Left kidney (tissue), 1 donor: ENCODE measurements at regions not wholly inside any gene's neighbourhood (a gene's known extent, or its start where the extent isn't known, plus 50 kb on each side); places are given as distances from the start of the nearest gene placed in this dataset.
"Not testable (repeated sequence)": the region's sequence is repeated elsewhere in the genome, so short reads cannot be mapped to it uniquely, and the experiment has no call there.

ENCODE experiments used
- DNase-seq: peaks from one replicate; pipeline ENCODE4 v3.0.0-alpha.2; 2013

DNA sequence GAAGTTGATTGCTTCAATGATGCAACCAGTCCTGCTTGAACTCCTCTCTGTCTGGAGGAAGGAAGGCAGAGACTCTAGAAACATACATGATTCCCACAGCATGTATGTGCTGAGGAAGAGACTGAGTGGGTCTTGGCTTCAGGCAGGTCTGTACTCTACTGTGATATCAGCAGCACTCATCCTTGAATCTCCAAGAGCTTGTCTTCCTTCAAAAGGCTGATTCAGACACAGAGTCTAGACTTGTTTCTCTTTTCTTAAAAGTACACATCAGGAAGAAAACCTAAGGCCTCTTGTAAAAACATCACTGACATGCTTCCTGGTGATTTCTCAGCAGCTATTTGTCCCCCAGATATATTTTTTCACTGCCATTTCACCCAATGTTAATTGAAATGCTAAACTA is 155.7 kb upstream of the HEY2 start:
- DNase-seq: no peak

DNA sequence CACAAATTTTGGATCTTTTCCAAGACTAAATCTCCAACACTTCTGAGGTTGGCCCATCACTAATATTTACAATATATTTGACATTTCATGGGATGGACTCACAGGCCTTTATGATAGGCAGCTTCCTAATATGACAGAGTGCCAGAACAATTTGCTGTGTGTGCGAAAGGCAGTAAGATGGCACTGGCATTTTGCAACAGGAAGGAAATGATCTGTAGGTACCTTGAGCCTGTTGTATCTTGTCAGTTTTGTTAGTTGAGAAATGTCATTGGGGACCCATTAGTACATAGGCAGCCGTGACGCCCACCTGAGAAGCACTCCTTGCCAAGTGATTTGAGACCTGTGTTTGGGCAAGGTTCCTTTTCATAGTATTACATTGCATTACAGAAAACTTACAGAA is 153.4 kb upstream of the HEY2 start:
- DNase-seq: no peak

DNA sequence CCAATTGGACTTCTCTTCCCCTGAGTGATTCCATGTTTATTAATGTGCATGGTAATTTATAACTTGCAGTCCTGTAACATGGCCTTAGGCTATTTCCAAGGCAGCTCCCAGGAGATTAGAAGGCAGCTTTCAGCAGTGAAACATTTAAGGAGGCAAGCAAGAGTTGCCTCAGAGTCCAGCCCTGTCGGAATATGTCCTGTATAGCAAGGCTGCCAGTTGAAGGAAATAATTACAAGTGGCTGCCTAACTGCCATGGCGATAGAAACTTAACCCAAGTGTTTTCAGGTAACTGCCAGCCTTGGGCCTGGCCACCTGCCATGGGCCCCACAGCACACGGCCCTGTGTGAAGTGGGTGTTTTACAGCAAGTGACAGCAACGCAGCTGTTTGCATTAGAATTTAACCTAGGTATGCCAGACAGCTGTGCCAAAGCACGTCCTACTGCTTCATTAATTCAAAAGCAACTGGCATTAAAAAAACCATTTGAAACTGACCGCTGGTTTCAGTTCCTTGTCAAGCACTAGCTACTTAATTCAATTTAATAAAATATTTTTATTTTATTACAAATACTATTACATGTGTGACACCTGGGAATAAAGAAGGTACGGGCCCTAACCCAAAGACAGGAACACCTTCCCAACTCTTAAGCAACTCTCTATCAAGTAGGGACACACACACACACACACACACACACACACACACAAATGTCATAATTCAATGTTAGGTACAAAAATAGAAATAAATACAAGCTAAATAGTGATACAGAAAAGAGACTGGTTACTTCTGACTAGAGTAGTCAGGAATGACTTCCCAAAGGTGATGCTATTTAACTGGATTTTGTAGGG is 151.8 kb upstream of the HEY2 start:
- DNase-seq: no peak

DNA sequence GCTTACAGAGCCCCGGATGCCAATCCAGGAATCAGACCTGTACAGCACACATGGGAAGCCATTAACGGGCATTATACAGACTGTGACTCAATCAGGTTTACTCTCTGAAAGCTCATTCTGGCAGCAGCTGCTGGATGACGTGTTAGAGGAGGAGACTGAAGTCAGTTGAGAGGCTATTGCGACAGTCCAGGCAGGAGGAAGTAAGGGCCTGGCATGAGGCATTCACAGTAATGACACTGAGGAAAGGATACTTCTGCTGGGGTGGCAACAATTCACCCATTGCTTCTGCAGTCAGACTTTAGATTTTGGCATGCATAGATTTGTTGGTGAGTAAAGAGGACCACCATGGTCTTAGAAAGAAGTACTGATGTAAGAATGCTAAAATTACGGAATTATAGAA is 151.0 kb upstream of the HEY2 start:
- DNase-seq: no peak

DNA sequence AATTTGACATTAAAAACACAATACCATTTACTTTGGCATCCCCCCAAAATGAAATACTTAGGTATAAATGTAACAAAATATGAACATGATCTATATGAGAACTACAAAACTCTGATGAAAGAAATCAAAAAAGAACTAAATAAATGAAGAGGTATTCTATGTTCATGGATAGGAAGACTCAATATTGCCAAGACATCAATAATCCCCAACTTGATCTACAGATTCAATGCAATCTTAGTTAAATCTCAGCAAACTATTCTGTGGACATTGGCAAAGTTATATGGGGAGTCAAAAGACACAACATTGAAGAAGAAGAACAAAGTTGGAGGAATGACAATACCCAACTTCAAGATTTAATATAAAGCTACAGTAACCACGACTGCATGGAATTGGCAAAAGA is 145.2 kb upstream of the HEY2 start:
- DNase-seq: no peak

GRCh38 chr6:125611573-125612344 is 137.7 kb upstream of the HEY2 start:
- DNase-seq: peak; percentile 59

GRCh38 chr6:125612345-125612846 is 137.0 kb upstream of the HEY2 start:
- DNase-seq: peak; percentile 14

- DNase-seq: no peak
These were observed 130.8 kb upstream of the HEY2 start for GRCh38 chr6:125618629-125619028.

- no peak for DNase-seq
These were observed 126.3 kb upstream of the HEY2 start for GRCh38 chr6:125623085-125623484.

GRCh38 chr6:125631165-125631564 is 118.3 kb upstream of the HEY2 start:
- no peak for DNase-seq

GRCh38 chr6:125636011-125636410 is 113.4 kb upstream of the HEY2 start:
- DNase-seq: not testable (repeated sequence)

DNA sequence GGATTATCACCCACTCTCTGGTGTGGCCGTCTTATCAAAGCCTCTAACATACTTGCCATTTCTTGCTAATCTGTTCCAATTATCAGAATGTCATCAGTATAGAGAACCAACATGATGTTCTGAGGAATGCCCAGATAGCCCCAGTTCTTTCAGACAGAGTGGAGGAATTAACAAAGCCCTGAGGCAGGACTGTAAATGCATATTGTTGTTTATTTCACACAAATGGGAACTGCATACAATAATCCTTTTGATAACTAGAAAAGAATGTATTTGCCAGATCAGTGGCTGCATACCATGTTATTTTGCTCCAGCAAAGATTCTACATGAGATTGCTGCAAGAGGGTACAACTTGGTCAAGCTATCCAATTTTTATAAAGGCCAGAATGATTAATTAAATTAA is 112.8 kb upstream of the HEY2 start:
- no peak for DNase-seq

DNA sequence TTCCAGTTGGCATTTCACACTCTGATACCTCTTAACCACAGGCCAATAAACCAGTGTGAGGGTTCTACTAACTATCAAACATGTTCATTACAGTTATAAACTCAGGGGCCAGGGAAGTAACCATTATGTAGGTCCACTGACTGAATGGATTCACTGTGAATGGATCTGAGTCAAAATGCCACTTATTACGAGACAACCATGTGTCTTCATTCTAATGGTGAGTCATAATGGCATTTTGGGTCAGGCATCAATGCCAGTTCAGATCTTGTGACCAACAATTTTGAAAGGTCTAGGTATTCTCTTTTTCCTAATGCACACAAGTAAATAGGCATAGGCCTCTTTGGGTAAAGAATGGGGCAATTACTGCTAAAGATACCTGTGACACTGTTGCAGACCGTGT is 112.2 kb upstream of the HEY2 start:
- no peak for DNase-seq

GRCh38 chr6:125639466-125640020 is 109.9 kb upstream of the HEY2 start:
- DNase-seq: peak; percentile 5

GRCh38 chr6:125640441-125641150 is 108.8 kb upstream of the HEY2 start:
- DNase-seq: no peak

DNA sequence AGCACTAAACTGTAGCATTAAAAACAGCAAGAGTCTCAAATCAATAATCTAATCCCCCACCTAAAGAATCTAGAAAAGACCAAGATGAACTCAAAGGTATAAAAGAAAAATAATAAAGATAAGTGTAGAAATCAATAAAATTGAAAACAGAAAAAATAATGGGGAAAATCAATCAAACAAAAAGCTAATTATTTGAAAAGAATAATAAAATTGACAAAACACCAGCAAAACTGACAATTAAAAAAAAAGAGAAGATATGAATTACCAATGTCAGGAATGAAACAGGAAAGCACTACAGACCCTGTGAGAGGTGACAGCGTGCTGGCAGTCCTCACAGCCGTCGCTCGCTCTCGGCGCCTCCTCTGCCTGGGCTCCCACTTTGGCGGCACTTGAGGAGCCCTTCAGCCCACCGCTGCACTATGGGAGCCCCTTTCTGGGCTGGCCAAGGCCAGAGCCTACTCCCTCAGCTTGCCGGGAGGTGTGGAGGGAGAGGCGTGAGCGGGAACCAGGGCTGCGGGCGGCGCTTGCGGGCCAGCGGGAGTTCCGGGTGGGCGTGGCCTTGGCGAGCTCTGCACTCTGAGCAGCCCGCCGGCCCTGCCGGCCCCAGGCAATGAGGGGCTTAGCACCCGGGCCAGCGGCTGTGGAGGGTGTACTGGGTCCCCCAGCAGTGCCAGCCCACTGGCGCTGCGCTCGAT is 105.3 kb upstream of the HEY2 start:
- DNase-seq: not testable (repeated sequence)

DNA sequence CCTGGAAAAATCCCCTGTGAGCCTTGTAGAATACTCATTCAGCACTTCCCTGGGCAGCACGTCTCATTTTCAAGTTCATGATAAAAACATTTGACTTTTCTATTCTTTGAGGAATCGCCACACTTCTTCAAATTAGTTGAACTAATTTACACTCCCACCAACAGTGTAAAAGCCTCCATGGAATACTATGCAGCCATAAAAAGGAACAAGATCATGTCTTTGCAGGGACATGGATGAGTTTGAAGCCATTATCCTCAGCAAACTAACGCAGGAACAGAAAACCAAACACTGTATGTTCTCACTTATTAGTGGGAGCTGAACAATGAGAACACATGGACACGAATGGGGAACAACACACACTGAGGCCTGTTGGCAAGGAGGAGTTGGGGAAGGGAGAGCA is 102.0 kb upstream of the HEY2 start:
- DNase-seq: no peak

DNA sequence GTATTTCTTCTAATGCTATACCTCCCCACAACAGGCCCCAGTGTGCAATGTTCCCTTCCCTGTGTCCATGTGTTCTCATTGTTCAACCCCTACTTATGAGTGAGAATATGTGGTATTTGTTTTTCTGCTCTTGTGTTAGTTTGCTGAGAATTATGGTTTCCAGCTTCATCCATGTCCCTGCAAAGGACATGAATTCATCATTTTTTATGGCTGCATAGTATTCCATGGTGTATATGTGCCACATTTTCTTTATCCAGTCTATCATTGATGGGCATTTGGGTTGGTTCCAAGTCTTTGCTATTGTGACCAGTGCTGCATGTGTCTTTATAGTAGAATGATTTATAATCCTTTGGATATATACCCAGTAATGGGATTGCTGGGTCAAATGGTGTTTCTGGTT is 95.7 kb upstream of the HEY2 start:
- DNase-seq: not testable (repeated sequence)

- no peak for DNase-seq
These were observed 93.9 kb upstream of the HEY2 start for GRCh38 chr6:125655511-125655910.

- no peak for DNase-seq
These were observed 93.1 kb upstream of the HEY2 start for GRCh38 chr6:125656287-125656870.

DNA sequence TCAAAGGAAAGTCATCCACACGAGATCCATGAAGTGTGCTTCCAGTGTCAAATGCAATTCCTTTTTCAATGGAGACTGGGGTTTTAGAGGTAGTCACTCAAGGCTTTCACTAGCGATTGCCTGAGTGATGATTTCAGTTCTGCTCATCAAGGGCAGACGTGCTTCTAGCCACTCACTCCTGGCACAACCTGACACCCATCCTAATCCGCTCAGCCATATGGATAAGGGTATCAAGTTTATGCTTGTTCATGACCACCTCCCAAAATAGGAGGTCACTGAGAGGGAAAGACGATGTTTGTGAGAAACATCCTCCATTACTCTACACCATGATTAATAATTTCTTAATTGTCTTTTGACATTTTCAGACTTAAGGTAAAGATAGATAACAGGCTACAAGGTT is 91.3 kb upstream of the HEY2 start:
- no peak for DNase-seq
